HG02759 (cell line): ENCODE measurements at regions not wholly inside any gene's neighbourhood (a gene's known extent, or its start where the extent isn't known, plus 50 kb on each side); places are given as distances from the start of the nearest gene placed in this dataset.

Experiments used
- ATAC-seq: cut with Tn5 transposase; IDR thresholded peaks from one replicate; pipeline ENCODE4 v1.9.1; 2021; ENCODE audit warnings: mild to moderate bottlenecking, moderate library complexity; ENCODE audit not compliant: unreplicated experiment

GRCh38 chr3:181764544-181764943 lies 52.8 kb downstream of the SOX2 start:
- no peak for ATAC-seq

GRCh38 chr3:181770296-181770695 lies 58.6 kb downstream of the SOX2 start:
- no peak for ATAC-seq

DNA sequence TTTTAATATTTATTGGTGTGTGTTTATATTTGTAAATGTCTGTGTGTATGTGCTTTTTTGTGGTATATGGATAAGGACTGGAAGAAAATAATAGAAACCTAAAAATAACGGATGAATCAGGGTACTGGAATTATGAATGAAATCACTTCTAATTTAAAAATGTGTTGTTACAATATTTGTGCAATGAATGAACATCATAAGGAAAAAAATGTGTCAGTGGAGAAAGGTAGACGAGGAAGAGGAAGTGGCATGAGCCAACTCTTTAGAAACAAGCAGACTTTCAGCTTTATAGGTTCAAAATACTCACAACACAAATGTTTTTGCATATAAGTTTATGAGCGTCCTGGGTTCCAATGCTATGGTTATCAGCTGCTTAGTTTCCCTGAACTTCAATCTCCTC lies 59.4 kb downstream of the SOX2 start:
- ATAC-seq = no peak

GRCh38 chr3:181772166-181772565 lies 60.4 kb downstream of the SOX2 start:
- ATAC-seq = no peak

GRCh38 chr3:181773921-181774320 lies 62.2 kb downstream of the SOX2 start:
- no peak for ATAC-seq

GRCh38 chr3:181782306-181782954 lies 70.7 kb downstream of the SOX2 start:
- ATAC-seq = no peak

DNA sequence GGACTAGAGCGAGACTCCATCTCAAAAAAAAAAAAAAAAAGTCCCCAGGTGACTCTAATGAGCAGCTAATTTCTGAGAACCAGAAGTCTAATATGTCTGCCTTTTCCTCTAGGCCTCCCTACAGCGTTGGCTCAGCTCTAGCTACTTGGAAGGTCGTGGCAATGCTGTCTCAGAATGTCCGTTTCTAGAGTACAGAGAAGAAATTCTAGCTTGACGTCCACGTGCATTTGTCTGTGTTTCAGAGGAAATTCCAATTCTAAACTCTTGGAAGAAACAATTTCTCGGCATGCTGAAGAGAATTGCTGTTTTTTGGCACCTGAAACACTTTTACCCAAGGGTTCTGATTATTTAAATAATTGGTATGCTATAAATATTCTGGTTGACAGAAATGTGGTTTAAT lies 78.8 kb downstream of the SOX2 start:
- ATAC-seq = no peak

GRCh38 chr3:181791056-181791955 lies 79.6 kb downstream of the SOX2 start:
- ATAC-seq = no peak

GRCh38 chr3:181793006-181793405 lies 81.3 kb downstream of the SOX2 start:
- ATAC-seq = no peak

DNA sequence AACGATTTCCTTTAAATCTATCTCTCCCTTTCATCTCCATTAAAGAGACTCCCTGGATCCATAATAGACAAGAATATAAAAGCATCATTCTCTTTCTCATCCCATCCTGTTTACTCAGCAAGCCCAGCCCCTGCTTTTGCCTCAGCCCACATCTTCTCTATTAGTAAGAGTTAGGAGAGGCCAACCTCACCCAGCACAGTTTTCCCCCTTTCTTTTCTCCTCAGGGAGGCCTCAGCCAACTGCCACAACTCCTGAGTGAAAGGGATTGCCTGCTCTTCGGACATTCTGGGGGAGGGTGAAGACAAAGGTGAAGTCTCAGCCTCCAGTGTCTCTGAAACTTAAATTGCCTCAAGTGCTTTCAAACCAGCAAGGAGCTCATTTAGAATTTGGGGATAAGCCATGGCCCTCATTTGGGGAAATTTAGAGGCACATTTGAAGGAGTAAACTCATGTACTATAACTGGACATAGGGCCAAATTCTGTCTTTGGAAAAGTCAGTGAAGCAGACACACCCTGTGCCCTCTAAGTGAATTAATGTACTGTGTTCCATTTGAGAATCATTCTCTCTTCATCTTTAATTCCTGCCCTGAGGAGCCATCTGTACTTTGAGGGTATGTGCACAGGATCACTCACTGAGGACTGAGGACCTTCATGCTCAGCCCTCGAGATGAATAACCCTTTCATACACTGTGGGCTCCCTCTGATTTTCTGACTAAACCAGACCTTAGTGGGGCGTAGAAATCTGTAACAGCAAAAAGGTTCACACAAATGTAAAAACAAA lies 82.5 kb downstream of the SOX2 start:
- ATAC-seq = no peak

DNA sequence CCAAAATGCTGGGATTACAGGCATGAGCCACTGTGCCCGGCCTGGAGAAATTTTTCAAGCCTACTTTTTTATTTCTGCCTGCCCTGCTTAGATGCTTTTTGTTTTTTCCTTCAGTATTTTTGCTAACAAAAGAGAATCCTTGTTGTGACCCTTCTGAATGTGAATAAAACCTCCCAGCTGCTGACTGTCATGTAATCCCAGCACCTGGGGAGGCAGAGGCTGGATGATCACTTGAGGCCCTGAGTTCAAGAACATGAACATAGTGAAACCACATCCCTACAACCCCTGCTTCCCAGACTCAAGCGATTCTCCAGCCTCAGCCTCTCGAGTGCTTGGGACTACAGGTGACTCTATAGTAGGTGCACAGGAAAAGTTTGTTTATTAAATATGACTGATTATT lies 84.9 kb downstream of the SOX2 start:
- ATAC-seq = no peak

GRCh38 chr3:181797431-181797830 lies 85.7 kb downstream of the SOX2 start:
- ATAC-seq = no peak

DNA sequence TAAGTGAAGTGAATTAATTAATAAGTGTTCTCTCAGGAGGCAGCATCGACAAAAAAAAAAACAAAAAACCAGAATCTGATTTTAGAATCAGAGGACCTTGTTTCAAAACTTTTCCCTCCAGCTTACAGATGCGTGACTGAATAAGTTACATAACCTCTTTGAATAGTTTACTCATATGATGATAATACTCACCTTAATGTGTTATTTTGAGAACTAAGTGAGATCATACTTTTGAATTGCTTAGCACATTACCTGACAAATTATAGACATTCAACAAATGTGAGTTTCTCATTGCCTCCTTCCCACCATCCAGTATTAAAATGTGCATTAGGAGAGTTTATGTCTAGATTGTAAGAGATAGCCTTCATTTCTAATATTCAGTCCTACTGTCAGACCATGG lies 94.0 kb downstream of the SOX2 start:
- ATAC-seq = no peak

DNA sequence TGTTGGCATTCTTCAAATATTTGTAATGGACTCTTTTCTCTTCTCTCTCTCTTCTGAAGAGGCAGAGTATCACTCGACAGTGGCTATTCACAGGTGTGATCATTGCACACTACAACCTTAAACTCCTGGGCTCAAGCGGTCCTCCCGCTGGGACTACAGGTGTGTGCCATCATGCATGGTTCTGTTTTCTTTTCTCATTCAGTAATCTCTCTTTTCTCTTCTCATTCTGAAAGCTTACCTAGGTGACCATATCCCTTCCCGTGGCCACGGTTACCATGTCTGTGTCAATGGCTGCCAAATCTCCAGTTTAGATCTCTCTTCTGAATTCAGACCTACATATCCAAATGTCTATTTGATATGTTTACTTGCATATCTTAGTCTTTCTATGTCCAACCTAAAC lies 96.3 kb downstream of the SOX2 start:
- no peak for ATAC-seq

- ATAC-seq = no peak
These were observed 112.0 kb downstream of the SOX2 start for GRCh38 chr3:181823716-181824115.

DNA sequence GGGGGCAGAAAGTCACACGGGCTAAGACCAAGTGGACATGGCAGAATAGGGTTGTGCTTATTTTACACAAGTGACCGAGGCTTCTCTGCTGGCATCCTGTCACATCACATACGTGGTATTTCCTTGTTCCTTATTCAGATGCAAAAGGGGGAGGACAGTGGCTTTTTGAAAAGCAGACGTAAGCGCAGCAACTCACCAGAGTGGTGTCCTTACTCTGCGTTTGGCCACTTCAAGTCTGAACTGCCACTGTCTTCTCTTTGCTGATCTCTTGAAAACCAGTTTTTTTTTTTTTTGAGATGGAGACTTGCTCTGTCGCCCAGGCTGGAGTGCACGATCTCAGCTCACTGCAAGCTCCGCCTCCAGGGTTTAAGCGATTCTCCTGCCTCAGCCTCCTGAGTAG lies 113.2 kb downstream of the SOX2 start:
- ATAC-seq = no peak

- ATAC-seq = no peak
These were observed 127.6 kb downstream of the SOX2 start for GRCh38 chr3:181839039-181839915.

DNA sequence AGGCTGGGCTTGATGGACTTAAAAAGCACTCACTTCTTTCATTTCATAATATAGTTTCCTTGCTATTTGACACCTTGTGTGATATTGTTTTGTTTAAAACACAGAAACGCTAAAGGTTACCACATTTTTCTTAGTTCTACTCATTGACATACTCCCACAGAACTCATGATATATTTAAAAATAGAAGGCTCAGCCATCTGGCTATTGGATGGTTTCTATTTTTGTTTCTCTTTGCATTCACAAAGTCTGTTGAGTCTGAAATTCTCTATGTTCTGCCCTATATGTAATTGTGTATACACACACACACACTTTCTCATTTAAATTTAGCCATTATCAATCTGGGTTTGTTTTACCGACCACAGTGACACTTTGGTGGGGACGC lies 128.2 kb downstream of the SOX2 start:
- no peak for ATAC-seq

DNA sequence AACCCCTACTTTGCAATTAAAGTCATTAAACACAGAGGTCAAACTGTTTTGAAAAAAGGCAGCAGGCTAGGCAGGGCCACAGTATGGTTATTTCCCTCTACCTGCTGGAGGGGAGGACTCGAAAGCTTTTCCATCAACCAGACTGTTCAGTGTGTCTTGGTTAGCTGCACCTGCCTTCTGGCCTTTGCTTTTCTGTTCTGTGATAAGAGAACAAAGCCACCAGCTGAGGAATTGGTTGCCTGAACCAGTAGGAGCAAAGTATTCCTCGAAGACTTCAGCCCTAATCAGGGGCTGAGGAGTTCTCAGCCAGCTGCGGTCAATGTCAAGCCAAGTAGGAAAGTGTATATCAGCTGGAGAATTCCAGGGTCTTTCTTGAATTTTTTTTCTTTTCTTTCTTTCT lies 132.5 kb downstream of the SOX2 start:
- no peak for ATAC-seq

- ATAC-seq = no peak
These were observed 135.6 kb downstream of the SOX2 start for GRCh38 chr3:181847276-181847675.

GRCh38 chr3:181851063-181851462 lies 139.3 kb downstream of the SOX2 start:
- no peak for ATAC-seq
